ENCODE measurements at regions not wholly inside any gene's neighbourhood (a gene's known extent, or its start where the extent isn't known, plus 50 kb on each side); places are given as distances from the start of the nearest gene placed in this dataset.

DNA sequence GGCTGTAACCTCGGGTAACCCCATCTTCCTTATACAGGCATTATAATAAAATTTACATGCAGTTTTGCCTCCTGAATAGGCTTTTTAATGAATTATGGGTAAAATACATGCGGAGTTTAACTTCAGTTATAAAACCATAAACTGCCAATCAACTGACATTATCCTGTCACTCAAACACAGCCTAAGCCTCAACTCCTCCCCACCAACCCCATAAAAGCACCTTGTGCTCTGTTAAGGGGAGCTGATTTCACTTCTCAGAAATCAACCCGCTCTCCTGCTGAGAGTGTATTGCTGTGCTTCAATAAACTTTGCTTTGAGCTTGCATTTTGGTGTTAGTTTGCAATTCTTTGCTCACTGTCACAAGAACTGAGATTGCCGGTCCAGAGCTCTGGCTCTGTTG, 1812.2 kb downstream of the BRINP3 start:
- Histone ChIP-seq H3K27ac (no peak overlapping the region), H3K4me1 (ENCODE audit: control insufficient read depth in 1 of 2, insufficient read depth in 1 of 2, low read depth in 1 of 2, low read length in 1 of 2) (no peaks in the 10 kb centered on the region), H3K4me3 (ENCODE audit: low read depth in 1 of 2, low read length in 1 of 2) (no peak overlapping the region), H3K27me3 (no peaks in the 10 kb centered on the region), H3K36me3 (no peaks in the 10 kb centered on the region), H3K9me3 (no peaks in the 10 kb centered on the region)
- TF ChIP-seq CTCF (IDR thresholded peaks at IDR 0.05): no peak

DNA sequence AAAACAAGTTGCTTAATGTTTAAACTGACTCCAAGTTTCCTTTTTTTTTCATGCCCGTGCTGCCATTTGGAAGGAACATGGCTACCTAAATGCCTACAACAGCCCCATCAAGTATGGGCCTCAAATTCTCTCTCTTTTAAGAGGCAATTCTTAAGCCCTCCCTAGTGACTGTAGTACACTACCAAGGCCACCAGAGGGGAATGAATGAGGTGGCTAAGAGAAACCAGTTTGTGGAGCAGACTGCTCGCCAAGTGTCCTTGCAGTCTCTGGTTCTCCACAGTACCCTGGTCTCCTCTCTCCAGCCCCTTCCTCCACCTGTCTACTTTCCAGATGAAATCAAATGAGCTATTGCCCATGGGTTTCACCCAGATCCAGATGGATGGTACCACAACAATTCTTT, 1809.6 kb downstream of the BRINP3 start:
- no peaks in the 10 kb centered on the region for H3K27me3 ChIP-seq
- no peaks in the 10 kb centered on the region for H3K9me3 ChIP-seq
- H3K36me3 ChIP-seq: no peaks in the 10 kb centered on the region
- no peak overlapping the region for H3K4me3 ChIP-seq (ENCODE audit: low read depth in 1 of 2, low read length in 1 of 2)
- no peaks in the 10 kb centered on the region for H3K4me1 ChIP-seq (ENCODE audit: control insufficient read depth in 1 of 2, insufficient read depth in 1 of 2, low read depth in 1 of 2, low read length in 1 of 2)
- no peak for TF ChIP-seq CTCF (IDR thresholded peaks at IDR 0.05)
- H3K27ac ChIP-seq: no peak overlapping the region

- Histone ChIP-seq H3K4me3 (ENCODE audit: low read depth in 1 of 2, low read length in 1 of 2) (no peak overlapping the region), H3K36me3 (no peaks in the 10 kb centered on the region), H3K9me3 (no peaks in the 10 kb centered on the region), H3K4me1 (ENCODE audit: control insufficient read depth in 1 of 2, insufficient read depth in 1 of 2, low read depth in 1 of 2, low read length in 1 of 2) (no peaks in the 10 kb centered on the region), H3K27me3 (no peaks in the 10 kb centered on the region), H3K27ac (no peak overlapping the region)
- no peak for TF ChIP-seq CTCF (IDR thresholded peaks at IDR 0.05)
These were observed 1807.8 kb downstream of the BRINP3 start for GRCh38 chr1:188669728-188670382.

DNA sequence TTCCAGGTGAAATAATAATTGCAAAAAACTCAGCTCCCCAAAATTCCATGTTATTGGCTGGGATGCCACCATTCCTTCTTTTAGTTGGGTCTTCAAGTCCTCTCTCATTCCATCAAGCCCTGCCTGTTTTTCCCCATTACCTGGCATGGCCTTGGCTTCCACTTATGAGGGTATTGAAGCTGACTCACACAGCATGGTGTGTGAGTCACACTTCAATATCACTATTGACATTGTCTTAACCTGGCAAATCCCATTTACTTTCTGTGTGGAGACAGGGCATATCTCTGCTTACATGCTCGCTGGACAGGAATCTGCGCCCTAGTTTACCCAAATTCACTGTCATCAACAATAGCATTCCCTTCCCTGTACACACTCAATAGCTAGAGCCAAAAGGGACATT, 1806.8 kb downstream of the BRINP3 start:
- H3K9me3 ChIP-seq: no peaks in the 10 kb centered on the region
- H3K27me3 ChIP-seq: no peaks in the 10 kb centered on the region
- H3K4me3 ChIP-seq (ENCODE audit: low read depth in 1 of 2, low read length in 1 of 2): no peak overlapping the region
- TF ChIP-seq CTCF (IDR thresholded peaks at IDR 0.05): no peak
- no peaks in the 10 kb centered on the region for H3K4me1 ChIP-seq (ENCODE audit: control insufficient read depth in 1 of 2, insufficient read depth in 1 of 2, low read depth in 1 of 2, low read length in 1 of 2)
- H3K36me3 ChIP-seq: no peaks in the 10 kb centered on the region
- no peak overlapping the region for H3K27ac ChIP-seq

GRCh38 chr1:188672153-188672552, 1805.5 kb downstream of the BRINP3 start:
- H3K9me3 ChIP-seq: no peaks in the 10 kb centered on the region
- H3K27ac ChIP-seq: no peak overlapping the region
- no peak for TF ChIP-seq CTCF (IDR thresholded peaks at IDR 0.05)
- H3K4me3 ChIP-seq (ENCODE audit: low read depth in 1 of 2, low read length in 1 of 2): no peak overlapping the region
- H3K27me3 ChIP-seq: no peaks in the 10 kb centered on the region
- H3K4me1 ChIP-seq (ENCODE audit: control insufficient read depth in 1 of 2, insufficient read depth in 1 of 2, low read depth in 1 of 2, low read length in 1 of 2): no peaks in the 10 kb centered on the region
- H3K36me3 ChIP-seq: no peaks in the 10 kb centered on the region

- H3K36me3 ChIP-seq: no peaks in the 10 kb centered on the region
- H3K27me3 ChIP-seq: no peaks in the 10 kb centered on the region
- no peak overlapping the region for H3K27ac ChIP-seq
- H3K9me3 ChIP-seq: no peaks in the 10 kb centered on the region
- no peak for TF ChIP-seq CTCF (IDR thresholded peaks at IDR 0.05)
- H3K4me3 ChIP-seq (ENCODE audit: low read depth in 1 of 2, low read length in 1 of 2): no peak overlapping the region
- H3K4me1 ChIP-seq (ENCODE audit: control insufficient read depth in 1 of 2, insufficient read depth in 1 of 2, low read depth in 1 of 2, low read length in 1 of 2): no peaks in the 10 kb centered on the region
These were observed 1788.1 kb downstream of the BRINP3 start for GRCh38 chr1:188689542-188689941.

Data from neutrophil (primary cell).